ENCODE measurements at regions not wholly inside any gene's neighbourhood (a gene's known extent, or its start where the extent isn't known, plus 50 kb on each side); places are given as distances from the start of the nearest gene placed in this dataset.

GRCh38 chr1:219476716-219477115, 136.2 kb downstream of the ZC3H11B start:
- no peak for DNase-seq (ENCODE audit: low spot score)

GRCh38 chr1:219476116-219476515, 136.8 kb downstream of the ZC3H11B start:
- DNase-seq (ENCODE audit: low spot score): no peak

GRCh38 chr1:219472596-219472995, 140.3 kb downstream of the ZC3H11B start:
- DNase-seq (ENCODE audit: low spot score): no peak

GRCh38 chr1:219467524-219467923, 145.4 kb downstream of the ZC3H11B start:
- no peak for DNase-seq (ENCODE audit: low spot score)

GRCh38 chr1:219466766-219467165, 146.1 kb downstream of the ZC3H11B start:
- DNase-seq (ENCODE audit: low spot score): no peak

GRCh38 chr1:219465212-219466093, 147.5 kb downstream of the ZC3H11B start:
- no peak for DNase-seq (ENCODE audit: low spot score)

GRCh38 chr1:219463636-219464035, 149.3 kb downstream of the ZC3H11B start:
- DNase-seq (ENCODE audit: low spot score): no peak

GRCh38 chr1:219461981-219462400, 150.9 kb downstream of the ZC3H11B start:
- no peak for DNase-seq (ENCODE audit: low spot score)

GRCh38 chr1:219460896-219461815, 151.7 kb downstream of the ZC3H11B start:
- no peak for DNase-seq (ENCODE audit: low spot score)

GRCh38 chr1:219460081-219460895, 152.6 kb downstream of the ZC3H11B start:
- no peak for DNase-seq (ENCODE audit: low spot score)

GRCh38 chr1:219459351-219460080, 153.4 kb downstream of the ZC3H11B start:
- DNase-seq (ENCODE audit: low spot score): no peak

GRCh38 chr1:219446288-219446687, 166.6 kb downstream of the ZC3H11B start:
- no peak for DNase-seq (ENCODE audit: low spot score)

- DNase-seq (ENCODE audit: low spot score): no peak
Measured at GRCh38 chr1:219445864-219446263, 167.0 kb downstream of the ZC3H11B start.

GRCh38 chr1:219444474-219444873, 168.4 kb downstream of the ZC3H11B start:
- DNase-seq (ENCODE audit: low spot score): no peak

GRCh38 chr1:219443763-219444162, 169.1 kb downstream of the ZC3H11B start:
- no peak for DNase-seq (ENCODE audit: low spot score)

GRCh38 chr1:219442611-219443061, 170.3 kb downstream of the ZC3H11B start:
- DNase-seq (ENCODE audit: low spot score): no peak

GRCh38 chr1:219441884-219442283, 171.0 kb downstream of the ZC3H11B start:
- DNase-seq (ENCODE audit: low spot score): no peak

GRCh38 chr1:219439376-219439775, 173.5 kb downstream of the ZC3H11B start:
- no peak for DNase-seq (ENCODE audit: low spot score)

GRCh38 chr1:219438386-219438785, 174.5 kb downstream of the ZC3H11B start:
- DNase-seq (ENCODE audit: low spot score): no peak

- no peak for DNase-seq (ENCODE audit: low spot score)
Measured at GRCh38 chr1:219434923-219435297, 178.0 kb downstream of the ZC3H11B start.

- DNase-seq (ENCODE audit: low spot score): no peak
Measured at GRCh38 chr1:219434285-219434922, 178.5 kb downstream of the ZC3H11B start.
